H1 (cell line): ENCODE measurements at regions not wholly inside any gene's neighbourhood (a gene's known extent, or its start where the extent isn't known, plus 50 kb on each side); places are given as distances from the start of the nearest gene placed in this dataset.

Experiments used
- CTCF ChIA-PET: fragments of 300-600 bp; sonication (Branson Sonifier 250); formaldehyde crosslinking; loops from one replicate; lab custom pipeline; 2021; ENCODE audit not compliant: partially characterized antibody; lab: Charles Lee
- POLR2A ChIA-PET: fragments of 300-600 bp; sonication (Branson Sonifier 250); formaldehyde crosslinking; loops from one replicate; lab custom pipeline; 2021; ENCODE audit warnings: inconsistent platforms; ENCODE audit not compliant: partially characterized antibody; lab: Charles Lee
- DNase-seq, 2 experiments: peaks; one replicate each; pipeline versions ENCODE4 v3.0.0 to v3.0.0-alpha.2; 2010 to 2022; ENCODE audit warnings: low spot score in 2 of 2, low read depth in 1 of 2, mixed read lengths in 1 of 2
- FAIRE-seq: peaks from 2 replicates; lab custom pipeline; 2011; peaks lifted over from hg19 to GRCh38; lab: Jason Lieb, UNC
- H2AFZ ChIP-seq: 2 replicates; pipeline ENCODE4 v1.8.1; 2012; ENCODE audit warnings: low read length, inconsistent platforms
- H2AK5ac ChIP-seq: 2 replicates; pipeline ENCODE4 v1.6.1; 2013; ENCODE audit warnings: low read depth, low read length
- H2BK120ac ChIP-seq: replicated peaks from 2 replicates; pipeline ENCODE3; 2013; ENCODE audit warnings: low read depth, low read length, inconsistent platforms
- H2BK12ac ChIP-seq: 2 replicates; pipeline ENCODE4 v1.6.1; 2013; ENCODE audit warnings: low read depth, low read length
- H2BK15ac ChIP-seq: 2 replicates; pipeline ENCODE4 v1.6.1; 2013; ENCODE audit warnings: low read length
- H2BK20ac ChIP-seq: 2 replicates; pipeline ENCODE4 v1.6.1; 2013; ENCODE audit warnings: low read length
- H2BK5ac ChIP-seq: 2 replicates; pipeline ENCODE4 v1.6.1; 2013; ENCODE audit warnings: low read depth, low read length
- H3K14ac ChIP-seq: 2 replicates; pipeline ENCODE4 v1.6.1; 2013; ENCODE audit warnings: inconsistent platforms; ENCODE audit not compliant: insufficient read length
- H3K18ac ChIP-seq: 2 replicates; pipeline ENCODE4 v1.6.1; 2013; ENCODE audit warnings: low read length; ENCODE audit errors: extremely low read depth
- H3K23ac ChIP-seq: 2 replicates; pipeline ENCODE4 v1.6.1; 2013; ENCODE audit warnings: inconsistent platforms; ENCODE audit not compliant: insufficient read length
- H3K23me2 ChIP-seq: 2 replicates; pipeline ENCODE4 v1.6.1; 2013; ENCODE audit warnings: low read depth, low read length
- H3K27ac ChIP-seq: 2 replicates; pipeline ENCODE4 v1.6.1; 2011; ENCODE audit warnings: low read depth, low read length, inconsistent platforms
- H3K27me3 ChIP-seq, 4 experiments: replicated peaks in 1 of 4; 1 replicate in 1 of 4; 2 replicates in 3 of 4; pipeline versions ENCODE4 v1.6.1 to v1.8.1; 2011 to 2013; ENCODE audit warnings: low read length in 3 of 4, mild to moderate bottlenecking in 3 of 4, inconsistent platforms in 2 of 4, mixed read lengths in 2 of 4, moderate library complexity in 1 of 4; ENCODE audit not compliant: control insufficient read depth in 3 of 4, insufficient read depth in 3 of 4; ENCODE audit errors: extremely low read depth in 1 of 4
- H3K36me3 ChIP-seq, 4 experiments: 2 replicates each; pipeline versions ENCODE4 v1.6.1 to v1.8.1; 2011 to 2013; ENCODE audit warnings: mild to moderate bottlenecking in 4 of 4, low read length in 3 of 4, moderate library complexity in 2 of 4, control low read depth in 1 of 4, inconsistent platforms in 1 of 4; ENCODE audit not compliant: insufficient read depth in 4 of 4, control insufficient read depth in 2 of 4
- H3K4ac ChIP-seq: replicated peaks from 2 replicates; pipeline ENCODE3; 2013; ENCODE audit warnings: low read length, low read depth, mixed read lengths, inconsistent platforms; ENCODE audit not compliant: insufficient read length
- H3K4me1 ChIP-seq, 4 experiments: replicated peaks in 1 of 4; 1 replicate in 1 of 4; 2 replicates in 3 of 4; pipeline versions ENCODE4 v1.6.1 to v1.8.1; 2011 to 2013; ENCODE audit warnings: low read length in 3 of 4, inconsistent platforms in 2 of 4, mixed read lengths in 1 of 4; ENCODE audit not compliant: insufficient read depth in 4 of 4, control insufficient read depth in 3 of 4
- H3K4me2 ChIP-seq, 2 experiments: 2 replicates each; pipeline versions ENCODE4 v1.6.1 to v1.8.1; 2011 to 2013; ENCODE audit warnings: low read depth in 2 of 2, low read length in 2 of 2, control low read depth in 1 of 2, inconsistent platforms in 1 of 2, mild to moderate bottlenecking in 1 of 2; ENCODE audit not compliant: insufficient read depth in 1 of 2
- H3K4me3 ChIP-seq, 4 experiments: fragments of 200-600, 300-600 bp in 1 of 4; sonication (generic), shearing (Covaris generic), sonication (Bioruptor Twin) in 1 of 4; 2 replicates each; pipeline versions ENCODE4 v1.5.1 to v1.8.1; 2011 to 2016; ENCODE audit warnings: low read length in 4 of 4, low read depth in 3 of 4, control low read depth in 2 of 4, inconsistent platforms in 2 of 4, mild to moderate bottlenecking in 2 of 4, mixed read lengths in 1 of 4, moderate library complexity in 1 of 4; ENCODE audit not compliant: insufficient read depth in 2 of 4; ENCODE audit errors: extremely low read depth in 1 of 4
- H3K56ac ChIP-seq: replicated peaks from 2 replicates; pipeline ENCODE3; 2013; ENCODE audit warnings: low read depth, mild to moderate bottlenecking, mixed read lengths, low read length, inconsistent platforms; ENCODE audit not compliant: insufficient read length
- H3K79me1 ChIP-seq: 2 replicates; pipeline ENCODE4 v1.6.1; 2013; ENCODE audit warnings: low read depth, low read length, control low read depth
- H3K79me2 ChIP-seq, 2 experiments: 2 replicates each; pipeline versions ENCODE4 v1.6.1 to v1.8.1; 2012 to 2013; ENCODE audit warnings: low read length in 2 of 2, mild to moderate bottlenecking in 2 of 2, inconsistent platforms in 1 of 2; ENCODE audit not compliant: insufficient read depth in 2 of 2, control insufficient read depth in 1 of 2
- H3K9ac ChIP-seq, 4 experiments: replicated peaks in 1 of 4; 1 replicate in 1 of 4; 2 replicates in 3 of 4; pipeline versions ENCODE4 v1.6.1 to v1.8.1; 2011 to 2013; ENCODE audit warnings: low read depth in 3 of 4, low read length in 3 of 4, control low read depth in 2 of 4, mild to moderate bottlenecking in 2 of 4, moderate library complexity in 2 of 4, inconsistent platforms in 1 of 4; ENCODE audit errors: extremely low read depth in 1 of 4
- H3K9me3 ChIP-seq, 2 experiments: 2 replicates each; pipeline versions ENCODE4 v1.6.1 to v1.8.1; 2012 to 2013; ENCODE audit warnings: mild to moderate bottlenecking in 2 of 2, moderate library complexity in 2 of 2, control low read depth in 1 of 2, inconsistent platforms in 1 of 2, low read depth in 1 of 2, low read length in 1 of 2, mixed read lengths in 1 of 2; ENCODE audit not compliant: insufficient read depth in 2 of 2
- H4K20me1 ChIP-seq, 2 experiments: replicated peaks in 1 of 2; 2 replicates each; pipeline versions ENCODE3 to v1.8.1; 2011 to 2013; ENCODE audit warnings: inconsistent platforms in 2 of 2, low read length in 2 of 2, mild to moderate bottlenecking in 1 of 2; ENCODE audit not compliant: insufficient read depth in 2 of 2, control insufficient read depth in 1 of 2
- H4K5ac ChIP-seq: 2 replicates; pipeline ENCODE4 v1.6.1; 2013; ENCODE audit warnings: low read length, low read depth, mixed read lengths, inconsistent platforms; ENCODE audit not compliant: insufficient read length
- H4K8ac ChIP-seq: 2 replicates; pipeline ENCODE4 v1.8.0; 2013; ENCODE audit warnings: mild to moderate bottlenecking, moderate library complexity, low read length, inconsistent platforms; ENCODE audit not compliant: insufficient read depth; ENCODE audit errors: extremely low read depth
- H4K91ac ChIP-seq: replicated peaks from 2 replicates; pipeline ENCODE3; 2013; ENCODE audit warnings: low read length, mixed read lengths, inconsistent platforms; ENCODE audit not compliant: insufficient read length
- SRF ChIP-seq: IDR thresholded peaks from 2 replicates; pipeline ENCODE4 v1.6.1; 2011; ENCODE audit warnings: mild to moderate bottlenecking, low read depth, low read length, moderate library complexity
- WGBS, 2 experiments: shearing (Covaris generic) in 1 of 2; methylation state at CpG; one replicate each; pipeline versions ENCODE4 v1.1.6 to v1.1.7; 2013 to 2015; ENCODE audit warnings: low lambda C conversion rate in 2 of 2, mixed read lengths in 2 of 2, inconsistent platforms in 1 of 2, low coverage in 1 of 2, missing lambda C conversion rate in 1 of 2; ENCODE audit not compliant: insufficient replicate concordance in 2 of 2, insufficient coverage in 1 of 2, insufficient read length in 1 of 2; ENCODE audit errors: extremely low coverage in 1 of 2, missing lambda C conversion rate in 1 of 2; 5-methylcytosine and 5-hydroxymethylcytosine counted together

- FAIRE-seq (no peak), DNase-seq (no peak)
- H3K79me2 ChIP-seq = 0 out of 4 replicates have a peak, but pooled peaks cover 0 to 3% of the 10 kb centered on the region in 2 experiments
- no peak overlapping the region for H3K4ac ChIP-seq
- H4K5ac ChIP-seq = no peak overlapping the region
- no peak overlapping the region for H3K27ac ChIP-seq
- no peaks in the 10 kb centered on the region for H3K27me3 ChIP-seq
- no peaks in the 10 kb centered on the region for H3K79me1 ChIP-seq
- no peak overlapping the region for H3K56ac ChIP-seq
- ChIA-PET POLR2A (interaction anchor here (0.6 kb wide), 1 partner anchor 14 kb away, joined by 3 read pairs; no protein-coding TSS in a partner anchor), CTCF (interaction anchor here (0.8 to 2.9 kb wide), 5 partner anchors 46 to 96 kb away, joined by 3 to 15 read pairs (median 3); no protein-coding TSS in a partner anchor)
- H3K9me3 ChIP-seq = no peaks in the 10 kb centered on the region
- no peak overlapping the region for H2AFZ ChIP-seq
- no peaks in the 10 kb centered on the region for H3K36me3 ChIP-seq
- WGBS, 2 experiments = 78% methylated on average over 10 of the region's 10 CpGs; no CpG with 5 or more reads in 1 of the 2 experiments
- no peak overlapping the region for H2BK20ac ChIP-seq
- no peak for TF ChIP-seq SRF
- H3K9ac ChIP-seq = no peak overlapping the region
- no peak overlapping the region for H3K4me3 ChIP-seq
- H3K18ac ChIP-seq = no peak overlapping the region
- no peak overlapping the region for H4K8ac ChIP-seq
- no peaks in the 10 kb centered on the region for H3K23me2 ChIP-seq
- H3K23ac ChIP-seq = no peak overlapping the region
- no peak overlapping the region for H3K4me2 ChIP-seq
- no peak overlapping the region for H2AK5ac ChIP-seq
- H3K4me1 ChIP-seq = peaks cover 0 to 3% (median 0%) of the 10 kb centered on the region in 4 experiments; a peak in 2 of 7 replicates
- no peak overlapping the region for H2BK5ac ChIP-seq
- H2BK12ac ChIP-seq = no peak overlapping the region
- no peak overlapping the region for H4K91ac ChIP-seq
- no peak overlapping the region for H3K14ac ChIP-seq
- no peak overlapping the region for H2BK15ac ChIP-seq
- no peak overlapping the region for H2BK120ac ChIP-seq
- no peaks in the 10 kb centered on the region for H4K20me1 ChIP-seq
Observed at GRCh38 chr4:112842513-112842912, 205.6 kb downstream of the LARP7 start.
